G401.6 (cell line): ENCODE measurements at regions not wholly inside any gene's neighbourhood (a gene's known extent, or its start where the extent isn't known, plus 50 kb on each side); places are given as distances from the start of the nearest gene placed in this dataset.
"Not testable (repeated sequence)": the region's sequence is repeated elsewhere in the genome, so short reads cannot be mapped to it uniquely, and the experiment has no call there.

ENCODE experiments used
- FAIRE-seq: peaks from 2 replicates; lab custom pipeline; 2012; peaks lifted over from hg19 to GRCh38; lab: Jason Lieb, UNC

GRCh38 chr13:88726075-88726474, 1054.9 kb downstream of the SLITRK5 start:
- no peak for FAIRE-seq

GRCh38 chr13:88727236-88727635, 1056.1 kb downstream of the SLITRK5 start:
- not testable (repeated sequence) for FAIRE-seq

- FAIRE-seq, result no peak
These were observed 1058.4 kb downstream of the SLITRK5 start for GRCh38 chr13:88729605-88730004.

GRCh38 chr13:88736026-88736425, 1064.9 kb downstream of the SLITRK5 start:
- FAIRE-seq, result no peak

GRCh38 chr13:88739195-88739594, 1068.0 kb downstream of the SLITRK5 start:
- FAIRE-seq, result no peak

- FAIRE-seq, result no peak
These were observed 1073.1 kb downstream of the SLITRK5 start for GRCh38 chr13:88744289-88744688.

GRCh38 chr13:88745011-88745410, 1073.8 kb downstream of the SLITRK5 start:
- FAIRE-seq, result peak; percentile 27

GRCh38 chr13:88752041-88752440, 1080.9 kb downstream of the SLITRK5 start:
- no peak for FAIRE-seq

- FAIRE-seq, result no peak
These were observed 1083.0 kb downstream of the SLITRK5 start for GRCh38 chr13:88754141-88754540.

GRCh38 chr13:88761145-88761544, 1090.0 kb downstream of the SLITRK5 start:
- no peak for FAIRE-seq

DNA sequence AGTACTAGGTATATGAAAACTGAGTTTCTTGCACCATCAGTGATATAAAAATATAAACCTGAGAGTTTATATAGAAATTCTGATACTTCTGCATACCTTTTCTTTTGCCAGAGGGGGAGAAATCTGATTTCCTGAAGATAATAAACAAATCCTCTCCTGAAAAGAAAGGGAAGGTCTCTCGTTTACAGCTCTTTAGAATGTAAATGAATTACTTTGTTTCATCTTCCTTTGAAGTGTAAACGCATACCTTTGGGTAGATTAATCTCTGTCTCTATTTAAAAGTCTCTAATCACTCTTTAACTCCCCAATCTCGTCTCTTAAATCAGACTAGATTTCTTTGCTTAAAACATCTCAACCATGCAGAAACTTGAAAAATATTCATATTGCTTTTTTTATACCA, 1092.9 kb downstream of the SLITRK5 start:
- no peak for FAIRE-seq

GRCh38 chr13:88800505-88800904, 1129.3 kb downstream of the SLITRK5 start:
- no peak for FAIRE-seq

DNA sequence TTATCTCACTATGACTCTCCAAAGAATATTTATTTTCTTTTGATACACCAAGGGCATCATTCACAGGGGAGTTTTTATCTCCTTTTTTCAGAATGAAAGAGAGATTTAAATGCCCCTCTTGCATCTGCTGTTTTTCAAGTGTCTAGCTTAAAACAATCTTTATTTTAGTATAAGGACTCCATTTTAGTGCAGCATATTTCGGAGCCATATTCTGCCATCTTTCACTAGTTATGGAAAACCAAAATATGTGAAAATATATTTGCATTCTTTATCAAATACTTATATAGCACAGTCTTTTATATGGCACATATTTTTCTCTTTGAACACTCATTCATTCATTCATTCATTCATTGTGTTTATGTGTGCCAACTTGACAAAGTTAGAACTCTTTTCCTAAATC, 1130.2 kb downstream of the SLITRK5 start:
- no peak for FAIRE-seq

DNA sequence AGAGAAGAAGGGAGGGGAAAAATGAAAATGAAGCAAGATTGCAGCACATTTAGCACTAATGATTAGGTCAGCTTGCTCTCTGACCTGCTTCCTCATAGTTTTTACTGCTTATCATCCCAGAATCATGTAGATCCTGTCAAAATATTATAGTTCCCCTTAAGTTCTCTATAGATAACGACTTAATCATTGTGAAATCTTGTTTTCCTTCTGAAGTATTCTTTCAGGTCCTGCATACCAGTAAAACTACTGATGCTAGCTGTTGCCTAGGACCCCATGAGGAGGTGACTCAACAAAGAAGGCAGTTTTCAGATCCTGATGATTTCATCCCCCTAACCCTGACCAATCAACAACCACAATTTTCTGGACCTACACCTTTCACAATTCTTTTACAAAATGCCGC, 1131.7 kb downstream of the SLITRK5 start:
- FAIRE-seq, result no peak

DNA sequence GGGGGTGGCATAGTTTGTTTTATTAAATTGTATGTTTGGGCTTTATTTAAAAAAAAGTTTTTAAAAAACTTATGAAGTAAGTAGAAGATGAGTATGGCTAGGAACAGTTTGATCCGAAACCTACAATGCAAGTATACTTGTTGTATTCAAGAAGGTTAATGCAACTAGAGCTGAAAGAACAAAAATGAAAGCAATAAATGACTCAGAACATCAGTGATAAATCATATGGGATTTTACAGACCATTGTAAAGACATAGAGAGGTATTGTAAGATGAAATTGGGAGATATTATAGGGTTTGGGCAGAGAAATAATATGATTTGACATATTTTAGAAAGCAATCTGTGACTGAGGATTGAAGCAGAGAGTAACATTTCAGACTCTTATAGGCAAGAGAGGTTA, 1135.3 kb downstream of the SLITRK5 start:
- no peak for FAIRE-seq

- FAIRE-seq, result no peak
These were observed 1146.4 kb downstream of the SLITRK5 start for GRCh38 chr13:88817560-88817959.

DNA sequence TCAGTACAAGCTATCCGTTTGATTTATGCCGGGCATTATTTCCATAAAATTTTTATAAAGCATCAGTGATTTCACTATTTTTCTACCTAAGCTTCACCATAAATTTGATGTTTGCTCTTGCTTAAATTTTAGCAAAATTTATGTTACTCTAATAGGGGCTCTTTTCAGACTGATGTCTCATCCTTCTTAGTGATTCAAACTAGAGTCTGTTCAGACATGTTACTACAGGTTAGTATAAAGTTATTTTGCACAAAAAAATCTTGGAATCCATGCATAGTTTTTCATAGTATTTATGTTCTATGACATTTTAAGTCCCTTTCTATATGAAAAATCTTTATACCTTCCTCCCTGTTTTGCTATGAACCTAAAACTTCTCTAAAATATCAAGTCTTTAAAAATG, 1151.9 kb downstream of the SLITRK5 start:
- FAIRE-seq, result no peak

- no peak for FAIRE-seq
These were observed 1153.0 kb downstream of the SLITRK5 start for GRCh38 chr13:88824218-88824617.

DNA sequence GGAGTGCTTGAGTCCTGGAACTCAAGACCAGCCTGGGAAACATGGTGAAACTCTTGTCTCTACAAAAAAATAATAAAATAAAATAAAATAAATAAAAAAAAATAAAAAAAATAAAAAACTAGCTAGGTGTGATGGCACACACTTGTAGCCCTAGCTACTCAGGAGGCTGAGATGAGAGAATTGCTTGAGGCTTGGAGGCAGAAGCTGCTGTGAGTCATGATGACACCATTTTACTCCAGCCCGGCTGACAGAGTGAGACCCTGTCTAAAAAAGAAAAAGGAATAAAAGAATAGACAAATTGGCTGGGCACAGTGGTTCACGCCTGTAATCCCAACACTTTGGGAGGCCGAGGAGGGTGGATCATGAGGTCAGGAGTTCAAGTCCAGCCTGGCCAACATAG, 1168.9 kb downstream of the SLITRK5 start:
- FAIRE-seq, result no peak

- not testable (repeated sequence) for FAIRE-seq
These were observed 1181.1 kb downstream of the SLITRK5 start for GRCh38 chr13:88852293-88852692.

DNA sequence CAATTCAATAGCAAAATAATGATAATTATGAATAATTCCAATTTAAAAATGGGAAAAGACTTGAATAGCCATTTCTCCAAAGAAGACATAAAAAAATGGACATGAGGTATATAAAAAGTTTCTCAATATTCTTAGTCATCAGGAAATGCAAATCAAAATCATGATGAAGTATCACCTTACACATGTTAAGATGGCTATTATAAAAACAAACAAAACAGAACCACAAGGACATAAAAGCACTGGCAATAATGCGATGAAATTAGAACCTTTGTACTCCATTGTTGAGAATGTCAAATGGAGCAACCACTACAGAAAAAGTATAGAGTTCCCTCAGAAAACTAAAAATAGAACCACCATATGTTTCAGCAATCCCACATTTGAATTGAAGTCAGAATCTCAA, 1186.1 kb downstream of the SLITRK5 start:
- no peak for FAIRE-seq

- no peak for FAIRE-seq
These were observed 1191.0 kb downstream of the SLITRK5 start for GRCh38 chr13:88862095-88862620.

- no peak for FAIRE-seq
These were observed 1191.9 kb downstream of the SLITRK5 start for GRCh38 chr13:88863116-88863515.

- no peak for FAIRE-seq
These were observed 1195.0 kb downstream of the SLITRK5 start for GRCh38 chr13:88866195-88866594.

DNA sequence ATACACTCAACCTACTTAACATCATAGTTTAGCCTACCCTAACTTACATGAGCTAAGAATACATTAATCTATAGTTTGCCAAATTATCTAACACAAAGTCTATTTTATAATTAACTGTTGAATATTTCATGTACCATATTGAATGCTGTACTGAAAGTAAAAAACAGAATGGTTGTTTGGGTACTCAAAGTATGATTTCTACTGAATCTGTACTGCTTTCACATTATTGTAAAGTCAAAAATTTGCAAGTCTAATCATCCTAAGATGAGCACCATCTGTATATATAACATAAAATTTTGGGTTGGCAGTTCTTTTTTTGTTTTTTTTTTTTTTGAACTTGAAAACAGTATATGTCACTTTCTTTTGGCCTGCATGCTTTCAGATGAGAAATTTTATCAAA, 1212.6 kb downstream of the SLITRK5 start:
- FAIRE-seq, result no peak
